ENCODE measurements at regions not wholly inside any gene's neighbourhood (a gene's known extent, or its start where the extent isn't known, plus 50 kb on each side); places are given as distances from the start of the nearest gene placed in this dataset.

GRCh38 chr5:54367844-54368243 lies 57.5 kb upstream of the ARL15 start:
- H3K4me3 ChIP-seq (ENCODE audit: low read depth in 1 of 3, low read length in 3 of 3), result no peak overlapping the region
- H3K9me3 ChIP-seq (ENCODE audit: control insufficient read depth in 4 of 4, low read length in 3 of 4), result no peaks in the 10 kb centered on the region
- no peaks in the 10 kb centered on the region for H3K36me3 ChIP-seq (ENCODE audit: control insufficient read depth in 4 of 4, insufficient read depth in 3 of 4, low read depth in 1 of 4, low read length in 3 of 4)
- H3K9ac ChIP-seq (ENCODE audit: low read depth in 1 of 2, low read length in 2 of 2), result no peak overlapping the region
- TF ChIP-seq FOXA2 (IDR thresholded peaks at IDR 0.05) (no peak), SP1 (IDR thresholded peaks at IDR 0.05) (no peak), HNF4G (IDR thresholded peaks at IDR 0.05) (no peak), EGR1 (IDR thresholded peaks at IDR 0.05; ENCODE audit: low read depth in 2 of 2) (no peak), RXRA (IDR thresholded peaks at IDR 0.05) (no peak), ZBTB33 (IDR thresholded peaks at IDR 0.05) (no peak), GABPA (IDR thresholded peaks at IDR 0.05 in 1 of 2, conservative IDR thresholded peaks at IDR 0.05 in 1 of 2) (no peak), RAD21 (IDR thresholded peaks at IDR 0.05) (no peak), JUND (IDR thresholded peaks at IDR 0.05) (no peak)
- TF ChIP-seq, protein P1, sequence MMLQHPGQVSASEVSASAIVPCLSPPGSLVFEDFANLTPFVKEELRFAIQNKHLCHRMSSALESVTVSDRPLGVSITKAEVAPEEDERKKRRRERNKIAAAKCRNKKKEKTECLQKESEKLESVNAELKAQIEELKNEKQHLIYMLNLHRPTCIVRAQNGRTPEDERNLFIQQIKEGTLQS (IDR thresholded peaks at IDR 0.05), result no peak
- no peak for DNase-seq (ENCODE audit: low spot score)
- WGBS, result 73% methylated on average over 1 of the region's 1 CpG
- no peaks in the 10 kb centered on the region for H3K4me1 ChIP-seq (ENCODE audit: control insufficient read depth in 4 of 4, insufficient read depth in 4 of 4, low read length in 3 of 4)
- no peak overlapping the region for H3K27ac ChIP-seq (ENCODE audit: low read depth in 1 of 2, low read length in 2 of 2)
- no peaks in the 10 kb centered on the region for H3K27me3 ChIP-seq (ENCODE audit: control insufficient read depth in 4 of 4, insufficient read depth in 4 of 4, low read length in 3 of 4)

DNA sequence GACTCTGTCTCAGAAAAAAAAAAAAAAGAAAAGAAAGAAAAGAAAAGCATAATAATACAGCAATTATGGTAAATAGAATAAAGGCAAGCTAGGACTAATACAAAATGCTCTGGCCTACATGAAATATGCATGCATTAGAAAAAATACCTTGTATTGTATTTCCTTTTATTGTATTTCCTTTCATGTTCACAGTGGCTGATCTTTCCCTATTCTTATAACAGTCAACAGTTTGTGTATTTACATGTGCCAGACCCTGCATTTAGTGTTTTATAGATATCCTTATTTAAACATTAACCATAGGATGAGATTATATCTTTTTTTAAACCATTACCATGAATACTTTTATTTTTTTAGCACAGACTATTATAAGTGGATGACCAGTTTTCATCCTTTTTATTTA lies 56.3 kb upstream of the ARL15 start:
- no peak for TF ChIP-seq YY1 (IDR thresholded peaks at IDR 0.05)
- no peak overlapping the region for H3K27ac ChIP-seq (ENCODE audit: low read depth in 1 of 2, low read length in 2 of 2)
- no peaks in the 10 kb centered on the region for H3K27me3 ChIP-seq (ENCODE audit: control insufficient read depth in 4 of 4, insufficient read depth in 4 of 4, low read length in 3 of 4)
- no peak overlapping the region for H3K9ac ChIP-seq (ENCODE audit: low read depth in 1 of 2, low read length in 2 of 2)
- no peak overlapping the region for H3K4me3 ChIP-seq (ENCODE audit: low read depth in 1 of 3, low read length in 3 of 3)
- no peak for DNase-seq (ENCODE audit: low spot score)
- no peaks in the 10 kb centered on the region for H3K9me3 ChIP-seq (ENCODE audit: control insufficient read depth in 4 of 4, low read length in 3 of 4)
- H3K36me3 ChIP-seq (ENCODE audit: control insufficient read depth in 4 of 4, insufficient read depth in 3 of 4, low read depth in 1 of 4, low read length in 3 of 4), result no peaks in the 10 kb centered on the region
- H3K4me1 ChIP-seq (ENCODE audit: control insufficient read depth in 4 of 4, insufficient read depth in 4 of 4, low read length in 3 of 4), result peaks cover 0 to 5% (median 1%) of the 10 kb centered on the region in 4 donors

DNA sequence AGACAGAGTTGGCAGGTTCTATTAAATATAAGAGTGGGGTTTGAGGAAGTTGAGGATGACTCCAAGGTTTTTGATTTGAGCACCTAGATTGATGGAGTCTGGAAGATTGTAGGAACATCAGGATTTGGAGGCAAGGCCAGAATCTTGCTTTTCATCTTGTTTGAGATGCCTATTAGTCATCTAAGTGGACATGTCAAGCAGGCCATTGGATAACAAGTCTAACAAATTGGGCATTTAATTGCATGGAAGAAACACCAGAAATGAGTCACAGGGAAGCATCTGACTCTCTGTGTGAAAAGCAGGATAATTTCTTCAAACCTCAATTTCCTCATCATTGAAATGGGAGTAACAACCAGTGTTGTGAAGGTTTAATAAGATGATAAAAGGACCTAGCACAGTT lies 53.3 kb upstream of the ARL15 start:
- H3K4me1 ChIP-seq (ENCODE audit: control insufficient read depth in 4 of 4, insufficient read depth in 4 of 4, low read length in 3 of 4), result peaks cover 0 to 13% (median 2%) of the 10 kb centered on the region in 4 donors
- H3K9me3 ChIP-seq (ENCODE audit: control insufficient read depth in 4 of 4, low read length in 3 of 4), result no peaks in the 10 kb centered on the region
- H3K27ac ChIP-seq (ENCODE audit: low read depth in 1 of 2, low read length in 2 of 2), result no peak overlapping the region
- DNase-seq (ENCODE audit: low spot score), result no peak
- H3K36me3 ChIP-seq (ENCODE audit: control insufficient read depth in 4 of 4, insufficient read depth in 3 of 4, low read depth in 1 of 4, low read length in 3 of 4), result no peaks in the 10 kb centered on the region
- H3K9ac ChIP-seq (ENCODE audit: low read depth in 1 of 2, low read length in 2 of 2), result no peak overlapping the region
- H3K27me3 ChIP-seq (ENCODE audit: control insufficient read depth in 4 of 4, insufficient read depth in 4 of 4, low read length in 3 of 4), result no peaks in the 10 kb centered on the region
- no peak overlapping the region for H3K4me3 ChIP-seq (ENCODE audit: low read depth in 1 of 3, low read length in 3 of 3)
- no peak for TF ChIP-seq GABPA (IDR thresholded peaks at IDR 0.05 in 1 of 2, conservative IDR thresholded peaks at IDR 0.05 in 1 of 2)
- TF ChIP-seq, protein P1 (IDR thresholded peaks at IDR 0.05), result no peak

GRCh38 chr5:54362992-54363625 lies 52.7 kb upstream of the ARL15 start:
- Histone ChIP-seq H3K9me3 (ENCODE audit: control insufficient read depth in 4 of 4, low read length in 3 of 4) (no peaks in the 10 kb centered on the region), H3K4me3 (ENCODE audit: low read depth in 1 of 3, low read length in 3 of 3) (no peak overlapping the region), H3K27me3 (ENCODE audit: control insufficient read depth in 4 of 4, insufficient read depth in 4 of 4, low read length in 3 of 4) (no peaks in the 10 kb centered on the region), H3K27ac (ENCODE audit: low read depth in 1 of 2, low read length in 2 of 2) (no peak overlapping the region), H3K9ac (ENCODE audit: low read depth in 1 of 2, low read length in 2 of 2) (no peak overlapping the region), H3K4me1 (ENCODE audit: control insufficient read depth in 4 of 4, insufficient read depth in 4 of 4, low read length in 3 of 4) (peaks cover 0 to 13% (median 2%) of the 10 kb centered on the region in 4 donors), H3K36me3 (ENCODE audit: control insufficient read depth in 4 of 4, insufficient read depth in 3 of 4, low read depth in 1 of 4, low read length in 3 of 4) (no peaks in the 10 kb centered on the region)
- DNase-seq (ENCODE audit: low spot score), result no peak
- TF ChIP-seq TAF1 (conservative IDR thresholded peaks at IDR 0.05) (no peak), EGR1 (IDR thresholded peaks at IDR 0.05; ENCODE audit: low read depth in 2 of 2) (no peak), RAD21 (IDR thresholded peaks at IDR 0.05) (no peak), JUND (IDR thresholded peaks at IDR 0.05) (no peak), YY1 (IDR thresholded peaks at IDR 0.05) (no peak), RXRA (IDR thresholded peaks at IDR 0.05) (no peak), ZBTB33 (IDR thresholded peaks at IDR 0.05) (no peak), SP1 (IDR thresholded peaks at IDR 0.05) (no peak), NR2F2 (IDR thresholded peaks at IDR 0.05) (no peak), HNF4A (conservative IDR thresholded peaks at IDR 0.05) (no peak), HNF4G (IDR thresholded peaks at IDR 0.05) (no peak), FOXA2 (IDR thresholded peaks at IDR 0.05) (no peak), FOXA1 (IDR thresholded peaks at IDR 0.05) (no peak)
- TF ChIP-seq, protein P2, sequence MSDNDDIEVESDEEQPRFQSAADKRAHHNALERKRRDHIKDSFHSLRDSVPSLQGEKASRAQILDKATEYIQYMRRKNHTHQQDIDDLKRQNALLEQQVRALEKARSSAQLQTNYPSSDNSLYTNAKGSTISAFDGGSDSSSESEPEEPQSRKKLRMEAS (IDR thresholded peaks at IDR 0.05), result no peak
- TF ChIP-seq, protein P1 (IDR thresholded peaks at IDR 0.05), result no peak
